Left ventricle myocardium inferior (tissue), 1 donor: ENCODE measurements at regions not wholly inside any gene's neighbourhood (a gene's known extent, or its start where the extent isn't known, plus 50 kb on each side); places are given as distances from the start of the nearest gene placed in this dataset.

Experiments
- DNase-seq: peaks from one replicate; pipeline ENCODE4 v3.0.0-alpha.2; 2020
- H3K27ac ChIP-seq: fragments of 200-600 bp; replicated peaks from 2 replicates; pipeline ENCODE4 v1.8.0; 2021
- H3K27me3 ChIP-seq: fragments of 200-600 bp; 2 replicates; pipeline ENCODE4 v1.8.0; 2021; ENCODE audit warnings: low read depth
- H3K36me3 ChIP-seq: fragments of 200-600 bp; 2 replicates; pipeline ENCODE4 v1.8.0; 2021
- H3K4me1 ChIP-seq: fragments of 200-600 bp; 2 replicates; pipeline ENCODE4 v1.8.0; 2021
- H3K4me3 ChIP-seq: fragments of 200-600 bp; 2 replicates; pipeline ENCODE4 v1.8.0; 2021; ENCODE audit warnings: mild to moderate bottlenecking, moderate library complexity
- H3K9me3 ChIP-seq: fragments of 200-600 bp; replicated peaks from 2 replicates; pipeline ENCODE4 v1.8.0; 2021
- CTCF ChIP-seq: fragments of 200-600 bp; IDR thresholded peaks from 2 replicates; pipeline ENCODE4 v1.8.0; 2021; ENCODE audit warnings: antibody characterized with exemption, mild to moderate bottlenecking, borderline replicate concordance
- intact Hi-C: fragments of 100-400 bp; cut with micrococcal nuclease; formaldehyde crosslinking; loops from one replicate; pipeline ENCODE4 v1.11.0; 2022
- donor health status: DM: no; HTN: yes; CAD: no; lungs with severe emphysema.

GRCh38 chr2:217357886-217358620, 498.2 kb upstream of the TNP1 start:
- no peak for TF ChIP-seq CTCF
- Histone ChIP-seq H3K36me3 (no peaks in the 10 kb centered on the region), H3K27ac (no peak overlapping the region), H3K4me1 (peaks cover 43% of the 10 kb centered on the region), H3K9me3 (no peaks in the 10 kb centered on the region), H3K27me3 (no peaks in the 10 kb centered on the region), H3K4me3 (no peak overlapping the region)
- DNase-seq, result no peak
- intact Hi-C loops, result no loop called here

DNA sequence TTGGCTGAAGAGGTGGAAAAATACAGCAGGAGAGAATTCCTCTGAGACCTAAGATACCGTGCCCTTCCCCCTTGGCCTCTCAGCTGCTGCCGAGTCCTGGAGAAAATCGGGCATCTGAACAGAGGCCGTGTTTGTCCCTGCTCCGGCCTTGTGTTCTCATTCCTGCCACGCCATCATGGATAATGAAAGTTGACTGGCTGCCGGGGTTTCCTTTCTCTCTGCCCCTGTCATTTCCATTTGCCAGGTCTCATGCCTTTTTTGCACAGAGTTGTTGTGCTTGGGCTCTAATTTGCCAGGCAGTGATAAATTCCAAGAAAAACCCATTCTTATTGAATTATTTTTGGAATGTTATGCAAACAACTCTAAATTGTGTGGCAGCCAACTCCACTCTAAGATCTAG, 496.9 kb upstream of the TNP1 start:
- Histone ChIP-seq H3K36me3 (no peaks in the 10 kb centered on the region), H3K4me3 (no peak overlapping the region), H3K4me1 (peaks cover 37% of the 10 kb centered on the region), H3K9me3 (no peaks in the 10 kb centered on the region), H3K27ac (peak overlapping the region; percentile 27), H3K27me3 (no peaks in the 10 kb centered on the region)
- DNase-seq, result no peak
- TF ChIP-seq CTCF, result no peak
- intact Hi-C loops, result no loop called here

DNA sequence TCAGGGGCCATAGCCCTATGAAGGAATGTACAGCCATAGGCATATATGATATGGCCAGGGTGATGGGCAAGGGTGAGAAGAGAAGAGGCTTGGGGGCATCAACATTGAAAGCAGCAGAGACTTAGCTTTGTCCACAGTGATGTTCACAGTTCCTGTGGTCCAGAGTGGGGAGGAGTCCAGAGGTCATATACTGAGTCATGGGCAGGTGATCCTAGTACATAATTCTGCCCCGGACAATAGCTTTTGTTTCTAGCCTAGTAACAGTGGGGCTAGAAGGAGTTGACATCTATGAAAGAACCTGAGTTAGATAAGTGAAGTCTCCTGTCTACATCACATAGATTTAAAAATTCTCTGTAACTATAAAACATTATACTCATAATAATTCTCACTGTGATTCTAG, 496.3 kb upstream of the TNP1 start:
- Histone ChIP-seq H3K4me1 (peaks cover 31% of the 10 kb centered on the region), H3K4me3 (no peak overlapping the region), H3K9me3 (no peaks in the 10 kb centered on the region), H3K27me3 (no peaks in the 10 kb centered on the region), H3K27ac (no peak overlapping the region), H3K36me3 (no peaks in the 10 kb centered on the region)
- no peak for TF ChIP-seq CTCF
- DNase-seq, result no peak
- intact Hi-C loops, result no loop called here

- intact Hi-C loops, result no loop called here
- Histone ChIP-seq H3K27ac (no peak overlapping the region), H3K36me3 (no peaks in the 10 kb centered on the region), H3K4me3 (no peak overlapping the region), H3K27me3 (no peaks in the 10 kb centered on the region), H3K9me3 (peaks cover 9% of the 10 kb centered on the region), H3K4me1 (peaks cover 14% of the 10 kb centered on the region)
- TF ChIP-seq CTCF, result no peak
- DNase-seq, result no peak
These were observed 493.7 kb upstream of the TNP1 start for GRCh38 chr2:217353591-217353990.

- peaks cover 19% of the 10 kb centered on the region for H3K9me3 ChIP-seq
- no peak for DNase-seq
- peaks cover 1% of the 10 kb centered on the region for H3K4me1 ChIP-seq
- intact Hi-C loops, result no loop called here
- TF ChIP-seq CTCF, result no peak
- no peak overlapping the region for H3K4me3 ChIP-seq
- H3K36me3 ChIP-seq, result no peaks in the 10 kb centered on the region
- no peak overlapping the region for H3K27ac ChIP-seq
- no peaks in the 10 kb centered on the region for H3K27me3 ChIP-seq
These were observed 491.5 kb upstream of the TNP1 start for GRCh38 chr2:217351378-217351777.
